ELR (cell line): ENCODE measurements at regions not wholly inside any gene's neighbourhood (a gene's known extent, or its start where the extent isn't known, plus 50 kb on each side); places are given as distances from the start of the nearest gene placed in this dataset.
"Not testable (repeated sequence)": the region's sequence is repeated elsewhere in the genome, so short reads cannot be mapped to it uniquely, and the experiment has no call there.

Experiments
- DNase-seq: peaks from one replicate; pipeline ENCODE4 v3.0.0-alpha.2; 2015; ENCODE audit warnings: low read depth

DNA sequence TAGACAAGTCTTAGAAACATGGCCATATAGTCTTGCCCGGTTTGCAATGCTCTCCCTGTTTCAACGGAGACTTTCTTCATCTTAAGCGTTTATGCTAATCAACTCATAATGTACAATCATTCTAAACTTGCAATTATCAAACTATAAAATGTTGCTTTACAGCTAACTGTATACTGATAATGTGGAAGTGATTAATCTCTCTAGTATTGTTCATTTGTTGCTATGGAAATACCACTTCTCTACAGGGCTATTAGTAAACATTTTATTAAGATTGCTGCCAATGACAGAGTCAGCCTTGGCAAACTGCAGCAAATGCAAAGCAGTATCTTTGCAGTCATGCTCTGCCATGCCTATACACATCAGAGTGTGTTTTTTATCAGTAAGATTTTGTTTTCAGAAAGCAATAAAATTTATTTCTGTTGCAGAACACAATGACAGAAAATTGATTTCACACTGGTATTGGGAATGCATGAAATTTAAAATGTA, 1201.8 kb upstream of the CDH2 start:
- no peak for DNase-seq

DNA sequence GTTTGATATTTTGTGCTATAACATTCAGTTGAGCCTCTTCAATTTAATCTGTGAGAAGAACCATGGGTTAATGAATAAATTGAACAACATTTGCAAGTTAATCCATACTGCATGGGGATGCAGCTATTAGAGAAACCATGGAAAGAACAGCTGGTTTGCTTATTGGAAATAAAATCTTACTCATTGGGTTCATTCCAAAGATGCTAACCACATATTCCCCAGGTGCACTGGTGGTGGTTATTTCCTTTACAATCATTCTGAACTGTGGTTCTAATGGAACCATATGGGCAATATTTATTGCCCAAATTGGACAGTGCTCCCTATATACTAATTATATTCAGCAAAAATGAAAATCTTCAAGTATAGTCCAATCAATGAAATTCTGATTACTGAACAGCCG, 1200.4 kb upstream of the CDH2 start:
- DNase-seq: no peak

DNA sequence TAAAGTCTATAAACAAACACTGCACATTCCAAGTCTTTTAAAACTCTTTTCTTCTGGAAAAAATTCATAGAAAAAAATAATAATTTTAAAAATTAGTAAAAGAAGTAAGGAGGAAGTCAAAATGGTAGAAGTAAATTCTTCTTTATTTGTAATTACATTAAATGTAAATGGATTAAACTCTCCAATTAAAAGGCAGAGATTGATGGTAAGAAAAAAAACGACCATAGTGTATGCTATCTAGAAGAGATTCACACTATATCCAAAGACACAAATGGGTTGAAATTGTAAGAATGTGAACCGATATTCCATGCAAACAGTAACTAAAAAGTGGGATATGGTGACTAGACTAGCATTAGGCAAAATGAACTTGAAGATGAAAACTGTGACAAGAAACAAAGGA, 1196.1 kb upstream of the CDH2 start:
- DNase-seq: no peak

DNA sequence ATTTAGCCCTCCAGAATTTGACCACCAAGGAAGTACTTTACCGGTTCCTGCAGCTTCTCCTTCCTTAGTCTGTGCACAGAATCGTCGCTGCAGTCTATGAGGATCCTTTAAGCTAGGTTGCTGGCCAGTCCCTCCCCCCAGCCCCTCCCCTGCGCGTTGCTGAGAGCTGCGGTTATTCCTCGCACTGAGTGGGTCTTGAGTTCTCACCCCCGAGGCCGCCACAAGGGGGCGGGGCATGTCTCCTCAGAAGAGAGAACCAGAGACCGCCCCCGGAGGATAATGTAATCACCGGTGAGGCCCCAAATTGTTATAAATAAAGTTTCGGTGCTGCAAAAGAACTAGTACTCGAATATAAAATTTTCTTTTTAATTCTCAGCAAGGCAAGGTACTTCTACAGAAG, 1184.9 kb upstream of the CDH2 start:
- no peak for DNase-seq

DNA sequence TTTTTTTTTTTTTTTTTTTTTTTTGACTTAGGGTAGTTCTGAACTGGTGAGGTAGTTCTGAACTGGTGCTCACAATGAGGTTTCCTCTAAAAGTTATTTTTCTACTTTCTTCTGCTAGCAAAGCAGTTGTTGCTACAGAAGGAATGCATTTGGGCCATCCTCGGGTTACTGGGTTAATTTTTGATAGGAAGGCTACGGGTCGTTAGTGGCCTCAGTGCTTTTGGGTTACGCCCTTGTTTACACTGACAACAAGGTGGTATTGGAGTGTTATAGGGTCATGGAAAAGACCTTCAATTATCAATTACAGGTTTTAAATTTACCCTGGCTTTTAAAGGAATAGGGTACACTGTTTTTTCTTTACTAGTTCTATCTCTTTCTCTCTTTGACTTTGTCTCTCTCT, 1183.7 kb upstream of the CDH2 start:
- DNase-seq: not testable (repeated sequence)

DNA sequence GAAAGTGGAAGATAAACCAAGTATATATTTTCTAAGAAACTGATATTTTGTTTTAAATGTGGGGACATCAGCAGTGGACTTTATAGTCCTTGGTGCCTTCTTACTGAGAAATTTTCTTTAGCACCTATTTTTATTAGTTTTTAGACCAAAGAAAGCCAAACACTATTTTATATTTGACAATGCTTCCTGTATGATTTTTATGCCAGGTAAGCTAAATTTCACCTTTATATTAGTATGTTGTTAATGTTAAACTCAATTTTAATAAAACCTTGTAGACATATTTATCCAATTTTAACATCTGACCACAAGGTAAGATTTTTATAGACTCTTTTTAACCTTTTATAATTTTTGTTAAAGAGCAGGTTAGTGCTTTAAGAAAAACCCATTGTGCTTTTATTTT, 1182.3 kb upstream of the CDH2 start:
- not testable (repeated sequence) for DNase-seq

DNA sequence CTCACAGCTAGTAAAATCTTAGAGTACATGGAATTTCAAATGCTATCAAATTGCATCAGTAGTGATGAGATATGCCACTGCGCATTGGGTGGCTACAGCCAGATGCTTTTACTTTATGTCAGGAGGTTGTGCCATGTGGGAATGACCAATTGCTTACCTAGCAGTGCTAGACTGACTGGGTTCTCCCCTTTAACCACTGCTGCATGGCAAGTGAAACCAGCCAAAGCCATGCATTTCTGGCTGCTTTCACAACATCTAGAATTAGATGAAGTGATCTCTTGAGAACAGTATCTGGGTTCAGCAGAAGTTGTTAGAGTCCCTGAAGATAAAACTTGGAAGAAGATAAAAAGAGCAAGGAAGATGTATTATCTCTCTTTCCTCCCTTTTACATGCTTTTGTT, 1174.2 kb upstream of the CDH2 start:
- DNase-seq: no peak

DNA sequence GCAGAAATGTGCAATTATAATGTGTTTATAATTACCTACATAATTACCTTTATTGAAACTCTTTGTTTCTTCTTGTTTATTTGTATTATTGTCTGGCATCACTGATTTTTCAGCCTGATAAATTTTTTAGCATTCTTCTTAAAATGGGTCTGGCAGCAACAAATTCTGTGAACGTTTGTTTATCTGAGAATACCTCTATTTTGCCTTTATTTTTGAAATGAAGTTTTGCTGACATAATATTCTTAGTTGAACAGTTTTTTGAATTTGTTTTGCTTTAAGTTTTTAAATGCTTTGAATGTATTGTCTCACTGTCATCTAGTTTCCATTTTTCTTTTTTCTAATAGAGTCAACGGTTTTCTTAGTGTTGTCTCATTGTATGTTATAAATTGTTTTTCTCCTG, 1152.0 kb upstream of the CDH2 start:
- no peak for DNase-seq

DNA sequence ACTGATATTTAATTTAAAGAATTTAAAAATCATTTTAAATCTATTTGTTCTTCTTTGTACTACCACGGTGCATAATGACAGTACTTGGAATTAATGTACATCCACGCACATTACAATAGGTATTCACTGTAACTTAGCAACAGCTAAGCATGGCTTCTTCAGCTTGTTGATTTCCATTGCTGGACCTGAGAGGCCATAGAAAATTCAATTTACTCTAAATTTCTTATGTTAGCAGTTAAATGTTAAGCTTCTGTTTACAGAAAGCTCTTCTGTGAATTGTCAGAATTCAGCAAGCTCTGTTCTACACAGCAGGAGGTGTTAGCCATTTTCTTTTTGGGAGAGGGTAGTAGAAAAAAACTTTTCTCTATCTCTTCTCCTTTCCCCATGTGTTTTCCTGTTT, 1149.3 kb upstream of the CDH2 start:
- DNase-seq: no peak

DNA sequence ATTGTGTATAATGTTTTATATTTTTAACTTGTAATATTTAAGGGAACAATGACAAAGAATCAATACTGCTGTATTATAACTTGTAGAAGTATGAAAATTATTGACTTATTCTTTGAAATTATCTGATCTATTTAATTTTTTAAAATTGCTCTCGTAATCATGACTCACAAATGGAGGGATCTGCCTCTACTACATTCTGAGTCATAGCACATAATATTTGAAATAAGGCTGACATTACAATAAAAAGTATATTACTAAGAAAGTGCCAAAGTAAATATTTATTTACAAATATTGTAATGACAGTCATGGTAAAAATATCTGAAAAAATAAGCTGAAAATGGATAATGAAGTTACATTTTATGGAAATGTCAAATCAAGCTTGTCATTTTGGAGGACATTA, 1144.6 kb upstream of the CDH2 start:
- DNase-seq: peak; percentile 42

DNA sequence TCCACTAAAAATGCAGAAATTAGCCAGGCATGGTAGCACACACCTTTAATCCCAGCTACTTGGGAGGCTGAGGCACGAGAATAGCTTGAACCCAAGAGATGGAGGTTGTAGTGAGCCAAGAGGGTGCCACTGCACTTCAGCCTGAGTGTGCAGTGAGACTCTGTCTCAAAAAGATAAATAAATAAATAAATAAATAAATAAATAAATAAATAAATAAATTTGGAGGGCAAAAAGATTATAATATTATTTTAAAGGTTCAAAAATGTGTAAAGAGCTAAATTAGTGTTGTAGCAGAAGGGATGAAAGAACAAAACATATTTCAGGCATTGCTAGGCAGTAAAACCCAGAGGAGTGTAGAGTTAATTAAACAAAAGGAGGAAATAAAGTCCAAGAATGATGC, 1136.4 kb upstream of the CDH2 start:
- DNase-seq: no peak

DNA sequence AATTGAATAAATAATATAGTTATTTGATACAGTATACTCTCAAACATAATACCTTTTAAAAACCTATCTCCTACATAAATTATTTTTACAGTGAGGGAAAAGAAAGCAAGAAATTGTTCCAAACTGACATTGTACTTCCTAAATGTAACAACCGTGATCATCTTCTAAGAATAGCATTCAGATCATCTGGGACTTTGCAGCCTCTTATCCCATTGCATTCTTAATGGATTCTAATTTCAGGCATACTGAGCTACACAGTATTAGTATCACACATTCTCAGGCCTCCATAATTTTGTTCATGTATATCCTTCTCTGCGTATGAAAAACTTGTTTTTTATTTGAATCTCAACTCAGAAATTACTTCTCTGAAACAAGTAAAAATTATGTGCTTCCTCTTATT, 1134.7 kb upstream of the CDH2 start:
- no peak for DNase-seq

DNA sequence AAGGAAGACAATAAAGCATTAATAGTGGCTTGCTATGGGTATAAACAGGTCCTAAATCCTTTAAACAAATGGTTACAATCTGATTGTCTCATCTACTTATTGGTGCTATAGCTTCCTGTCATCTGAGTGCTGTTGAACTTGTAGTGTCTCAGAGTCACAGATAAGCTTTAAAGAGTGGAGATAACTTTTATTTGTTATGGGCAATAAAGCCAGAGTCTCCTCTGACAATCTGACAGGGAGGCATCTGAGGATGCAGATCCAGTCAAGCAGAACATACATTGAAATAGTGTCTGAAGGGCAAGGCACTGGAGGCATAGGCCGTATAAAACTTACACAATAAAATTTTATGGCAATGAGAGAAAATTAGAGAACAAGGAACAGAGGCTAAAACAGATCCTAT, 1132.4 kb upstream of the CDH2 start:
- DNase-seq: no peak

DNA sequence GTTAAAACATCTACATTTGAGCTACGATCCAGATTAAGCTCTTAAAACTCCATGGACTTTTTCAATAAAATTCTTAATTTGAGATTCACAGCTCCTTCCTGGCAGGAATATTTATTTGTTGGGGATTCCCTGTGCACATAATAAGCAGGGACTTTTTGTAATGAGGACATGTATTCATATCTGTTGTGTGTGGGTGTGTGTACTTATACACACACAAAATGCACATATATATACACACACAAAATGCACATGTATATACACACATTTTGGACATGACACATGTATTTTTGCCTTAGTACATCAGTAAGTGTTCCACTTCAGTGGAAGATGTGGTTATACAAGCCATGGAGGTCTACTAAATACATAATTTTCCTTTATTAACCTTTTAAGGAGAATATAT, 1131.1 kb upstream of the CDH2 start:
- DNase-seq: no peak

DNA sequence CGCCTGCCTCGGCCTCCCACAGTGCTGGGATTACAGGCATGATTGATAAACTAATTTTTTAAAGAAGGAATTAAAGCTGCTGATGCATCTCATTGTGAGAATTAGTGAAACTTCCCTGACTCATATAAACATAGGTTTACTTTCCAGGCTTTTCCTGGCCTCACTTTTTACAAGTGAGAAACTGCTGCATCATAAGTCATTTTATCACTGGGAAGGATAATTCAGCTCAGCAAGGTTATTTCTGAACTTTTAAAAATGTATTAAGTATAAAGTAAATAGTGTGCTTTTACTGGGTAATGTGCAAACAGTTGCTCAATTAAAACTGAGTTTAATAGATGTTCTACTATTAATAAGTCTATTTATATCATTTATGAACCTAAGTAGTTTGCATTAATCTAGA, 1130.3 kb upstream of the CDH2 start:
- DNase-seq: peak; percentile 10

DNA sequence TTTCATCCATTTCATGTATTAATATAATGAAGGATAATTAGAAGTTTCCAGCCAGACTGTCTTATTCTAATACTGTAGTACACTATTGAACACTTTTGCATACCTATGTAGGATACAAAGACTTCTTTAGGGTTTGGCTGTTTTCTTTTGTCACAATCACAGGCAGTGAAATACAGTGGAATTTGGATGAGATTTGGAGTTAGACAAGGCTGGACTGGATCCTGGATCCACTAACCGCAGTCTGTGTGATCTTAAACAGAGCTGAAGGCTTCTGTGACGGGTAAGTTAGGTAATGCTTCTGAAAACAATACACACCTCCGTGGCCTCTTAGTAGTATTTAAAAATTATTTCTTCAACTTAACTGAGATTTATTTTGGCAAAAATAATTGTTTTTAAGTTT, 1128.6 kb upstream of the CDH2 start:
- DNase-seq: no peak

DNA sequence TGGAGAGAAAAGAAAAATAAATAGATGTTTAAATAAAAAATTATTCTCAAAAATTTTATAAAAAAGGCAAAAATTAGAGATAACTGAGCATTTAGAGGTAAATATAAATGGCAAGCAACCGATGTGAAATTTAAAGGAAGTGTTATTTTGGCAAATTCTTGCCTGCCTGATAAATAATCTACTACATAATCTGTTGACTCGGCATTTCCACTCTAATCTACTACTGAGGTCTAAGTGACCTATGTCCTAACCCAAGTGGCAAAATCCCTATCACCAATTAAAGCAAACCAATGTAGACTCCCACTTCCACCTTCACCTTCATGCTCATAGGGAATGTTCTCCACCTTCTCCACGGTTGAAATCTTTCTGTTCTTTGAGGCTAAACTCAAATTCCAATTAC, 1124.1 kb upstream of the CDH2 start:
- DNase-seq: no peak

DNA sequence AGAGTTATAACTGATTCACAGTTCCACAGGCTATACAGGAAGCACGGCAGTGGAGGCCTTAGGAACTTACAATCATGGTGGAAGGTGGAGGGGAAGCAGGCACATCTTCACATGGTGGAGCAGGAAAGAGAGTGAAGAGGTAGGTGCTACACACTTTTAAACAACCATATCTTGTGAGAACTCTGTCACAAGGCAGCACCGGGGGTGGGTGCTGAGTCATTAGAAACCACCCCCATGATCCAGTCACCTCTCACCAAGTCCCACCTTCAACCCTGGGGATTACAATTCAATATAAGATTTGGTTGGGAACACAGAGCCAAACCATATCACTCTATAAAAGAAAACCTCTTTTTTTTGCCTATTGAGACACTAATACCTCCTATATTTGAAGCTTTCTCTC, 1108.5 kb upstream of the CDH2 start:
- DNase-seq: no peak

DNA sequence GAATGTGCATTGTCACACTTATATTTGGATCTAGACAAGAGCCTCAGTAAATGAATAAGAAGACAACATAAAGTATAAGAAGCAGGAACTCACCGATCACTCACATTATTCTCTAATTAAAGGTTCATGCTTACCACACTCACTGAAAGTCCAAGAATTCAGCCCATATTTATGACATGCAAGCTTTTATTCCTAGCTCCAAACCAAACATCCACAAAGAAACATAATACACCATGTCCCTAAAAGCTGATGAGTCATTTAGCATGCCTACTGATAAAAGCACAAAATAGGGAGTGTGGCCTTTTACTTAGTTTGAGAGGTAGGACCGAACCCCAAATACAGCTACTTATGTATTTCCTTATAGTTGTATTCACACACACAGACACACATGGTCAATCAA, 1094.6 kb upstream of the CDH2 start:
- no peak for DNase-seq

DNA sequence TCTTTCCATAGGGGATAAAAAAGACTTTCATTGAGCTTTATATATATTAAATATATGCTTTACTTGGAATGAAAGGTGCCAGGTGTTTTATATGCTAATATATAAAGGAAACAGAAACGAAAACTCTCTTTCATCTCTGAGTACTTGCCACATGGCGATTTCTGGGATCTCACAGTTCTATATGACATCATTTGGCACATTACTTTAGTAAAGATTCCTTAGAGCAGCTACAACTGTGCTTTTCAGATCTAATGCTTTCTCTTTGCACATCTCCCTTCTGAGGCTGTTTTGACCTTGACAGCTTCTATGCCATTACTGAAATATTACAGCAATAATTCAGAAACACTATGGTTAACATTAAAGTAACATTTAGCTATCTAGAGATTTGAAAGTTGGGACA, 1082.9 kb upstream of the CDH2 start:
- DNase-seq: no peak

DNA sequence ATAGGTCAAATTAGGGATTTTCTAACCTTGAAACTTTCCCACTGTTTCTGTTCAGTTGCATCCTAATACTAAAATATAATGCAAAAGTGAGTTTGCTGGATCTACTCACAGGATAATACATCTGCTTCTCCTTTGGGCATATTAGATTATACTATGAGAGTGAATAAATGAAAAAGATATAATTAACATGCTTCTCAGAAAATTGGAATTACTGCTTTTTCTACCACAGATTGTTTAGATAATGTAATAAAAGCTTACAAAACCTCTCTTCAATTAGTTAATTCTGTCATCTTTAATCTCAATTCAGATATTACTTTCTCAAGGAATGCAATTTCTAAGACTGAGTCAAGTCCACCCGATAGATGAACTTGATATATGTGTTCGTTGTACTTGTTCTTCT, 1077.2 kb upstream of the CDH2 start:
- DNase-seq: no peak

DNA sequence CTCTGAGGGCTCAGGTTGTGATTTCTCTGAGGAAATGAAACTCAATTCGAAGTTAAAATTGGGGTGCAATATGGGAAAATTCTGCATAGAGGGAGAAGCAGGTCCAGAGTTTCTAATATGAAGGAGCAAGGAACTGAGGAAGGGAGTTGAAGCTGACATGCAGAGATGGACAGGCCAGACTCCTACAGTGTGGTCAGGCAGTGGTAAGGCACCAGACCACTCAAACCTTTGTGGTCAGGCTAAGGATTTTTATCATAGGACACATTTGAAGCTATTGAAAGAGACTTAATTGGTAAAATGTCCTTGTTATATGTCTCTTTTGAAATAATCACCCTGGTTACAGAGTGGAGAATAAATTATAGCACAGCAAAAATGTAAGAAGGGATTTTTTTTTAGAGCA, 1074.8 kb upstream of the CDH2 start:
- no peak for DNase-seq

DNA sequence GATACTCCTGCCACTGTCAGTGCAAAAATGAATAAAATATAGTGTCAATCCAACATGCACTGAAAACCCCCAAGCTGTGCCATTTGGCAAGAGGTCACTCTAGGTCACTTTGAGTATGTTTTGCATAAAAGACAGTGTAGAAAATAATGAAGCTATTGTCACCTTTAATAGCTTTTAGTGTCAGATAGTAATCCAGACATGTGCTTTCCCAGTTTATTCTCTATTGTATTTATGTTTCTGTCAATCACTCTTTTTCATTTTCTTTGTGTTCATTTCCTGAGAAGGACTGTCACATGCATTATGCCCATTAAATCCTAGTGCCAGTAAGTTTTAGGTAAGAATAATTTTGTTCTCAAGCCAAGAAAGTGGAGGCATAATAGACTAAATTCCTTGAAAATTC, 1073.9 kb upstream of the CDH2 start:
- DNase-seq: no peak

DNA sequence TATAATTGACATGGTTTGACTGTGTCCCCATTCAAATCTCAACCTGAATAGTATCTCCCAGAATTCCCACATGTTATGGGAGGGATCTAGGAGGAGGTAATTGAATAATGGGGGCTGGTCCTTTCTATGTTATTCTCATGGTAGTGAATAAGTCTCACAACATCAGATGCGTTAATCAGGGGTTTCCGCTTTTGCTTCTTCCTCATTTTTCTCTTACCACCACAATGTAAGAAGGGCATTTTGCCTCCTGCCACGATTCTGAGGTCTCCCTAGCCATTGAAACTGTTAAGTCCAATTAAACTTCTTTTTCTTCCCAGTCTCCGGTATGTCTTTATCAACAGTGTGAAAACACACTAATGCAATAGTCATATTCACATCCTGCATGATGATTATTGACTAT, 1073.3 kb upstream of the CDH2 start:
- DNase-seq: no peak

DNA sequence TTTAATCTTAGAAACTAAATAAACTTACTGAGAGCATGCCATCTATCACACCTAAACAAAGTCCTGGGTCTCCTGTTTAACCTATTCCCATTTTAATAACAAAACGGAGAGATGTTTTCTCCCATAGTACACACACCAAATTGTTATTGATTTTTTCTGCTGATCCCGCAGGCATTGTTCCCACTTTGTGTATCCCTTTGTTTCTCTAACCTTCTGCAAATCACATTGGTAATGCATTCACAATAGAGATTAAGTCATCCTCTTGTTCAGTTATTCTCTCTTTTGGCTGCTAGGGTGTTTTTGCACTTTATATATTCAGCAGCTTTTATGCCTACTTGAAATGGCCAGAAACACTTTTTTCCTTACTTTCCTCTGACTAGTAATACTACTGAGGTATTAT, 1071.9 kb upstream of the CDH2 start:
- DNase-seq: no peak
